Fibroblast of villous mesenchyme (primary cell): ENCODE measurements at regions not wholly inside any gene's neighbourhood (a gene's known extent, or its start where the extent isn't known, plus 50 kb on each side); places are given as distances from the start of the nearest gene placed in this dataset.
A peak's percentile ranks its signal among the peaks of the same experiment; 100 is the strongest.

Experiments
- DNase-seq: peaks from one replicate; pipeline ENCODE4 v3.0.0-alpha.2; 2010; ENCODE audit warnings: low read depth
- H3K4me3 ChIP-seq: 2 replicates; pipeline ENCODE4 v1.5.1; 2011; ENCODE audit warnings: low read depth, mild to moderate bottlenecking, low read length
- CTCF ChIP-seq: IDR thresholded peaks from 2 replicates; pipeline ENCODE4 v1.5.1; 2012; ENCODE audit warnings: low read depth, mild to moderate bottlenecking, low read length; ENCODE audit not compliant: insufficient read depth

DNA sequence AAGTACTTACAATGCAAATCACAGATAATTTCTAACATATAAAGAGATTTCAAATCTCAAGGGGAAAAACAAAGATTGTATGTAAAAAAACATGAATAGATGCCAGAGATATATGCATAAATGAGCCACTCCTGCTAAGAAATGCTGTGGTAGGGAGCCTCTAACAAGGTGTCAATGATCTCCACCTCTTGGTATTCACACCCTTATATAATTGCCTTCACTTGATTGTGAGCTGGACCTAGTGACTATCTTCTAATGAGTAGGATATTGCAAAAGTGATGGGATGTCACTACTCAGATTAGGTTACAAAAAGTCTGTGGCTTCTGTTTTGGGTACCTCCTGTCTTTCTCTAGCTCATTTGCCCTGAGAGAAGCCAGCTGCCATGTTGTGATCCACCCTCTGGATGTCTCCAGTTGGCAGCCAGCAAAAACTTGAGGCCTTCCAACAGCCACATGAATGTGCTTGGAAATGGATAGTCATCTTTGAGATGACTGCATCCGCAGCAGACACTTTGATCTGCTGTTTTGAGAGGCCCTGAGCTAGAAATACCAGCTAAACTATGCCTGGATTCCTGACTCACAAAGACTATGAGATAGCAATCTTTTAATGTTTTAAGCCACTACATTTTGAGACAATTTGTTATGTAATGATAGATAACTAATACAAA lies 196.1 kb upstream of the FGGY start:
- peak; percentile 46 for DNase-seq
- no peak overlapping the region for H3K4me3 ChIP-seq
- TF ChIP-seq CTCF: no peak

DNA sequence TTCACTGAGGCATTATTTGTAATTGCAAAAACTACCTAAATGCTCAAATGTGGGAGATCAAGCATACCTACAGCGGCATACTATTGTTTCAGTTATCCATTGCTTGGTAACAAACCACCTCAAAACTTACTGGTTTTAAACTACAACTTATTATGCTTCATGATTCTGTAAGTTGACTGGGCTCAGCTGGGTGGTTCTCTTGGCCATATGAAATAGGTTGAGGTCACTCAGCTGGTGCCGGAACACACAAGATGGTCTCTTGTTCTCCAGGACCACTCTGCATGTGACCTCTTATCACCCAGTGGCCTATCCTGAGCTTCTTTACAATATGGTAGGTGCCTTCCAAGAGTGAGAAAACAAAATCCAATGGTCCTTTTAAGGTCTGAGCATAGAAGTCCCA lies 195.4 kb upstream of the FGGY start:
- no peak for TF ChIP-seq CTCF
- DNase-seq: no peak
- no peak overlapping the region for H3K4me3 ChIP-seq

GRCh38 chr1:59103457-59103856 lies 193.4 kb upstream of the FGGY start:
- H3K4me3 ChIP-seq: no peak overlapping the region
- DNase-seq: no peak
- TF ChIP-seq CTCF: no peak

- DNase-seq: no peak
- no peak for TF ChIP-seq CTCF
- H3K4me3 ChIP-seq: no peak overlapping the region
Measured at GRCh38 chr1:59104191-59104760, 192.6 kb upstream of the FGGY start.

DNA sequence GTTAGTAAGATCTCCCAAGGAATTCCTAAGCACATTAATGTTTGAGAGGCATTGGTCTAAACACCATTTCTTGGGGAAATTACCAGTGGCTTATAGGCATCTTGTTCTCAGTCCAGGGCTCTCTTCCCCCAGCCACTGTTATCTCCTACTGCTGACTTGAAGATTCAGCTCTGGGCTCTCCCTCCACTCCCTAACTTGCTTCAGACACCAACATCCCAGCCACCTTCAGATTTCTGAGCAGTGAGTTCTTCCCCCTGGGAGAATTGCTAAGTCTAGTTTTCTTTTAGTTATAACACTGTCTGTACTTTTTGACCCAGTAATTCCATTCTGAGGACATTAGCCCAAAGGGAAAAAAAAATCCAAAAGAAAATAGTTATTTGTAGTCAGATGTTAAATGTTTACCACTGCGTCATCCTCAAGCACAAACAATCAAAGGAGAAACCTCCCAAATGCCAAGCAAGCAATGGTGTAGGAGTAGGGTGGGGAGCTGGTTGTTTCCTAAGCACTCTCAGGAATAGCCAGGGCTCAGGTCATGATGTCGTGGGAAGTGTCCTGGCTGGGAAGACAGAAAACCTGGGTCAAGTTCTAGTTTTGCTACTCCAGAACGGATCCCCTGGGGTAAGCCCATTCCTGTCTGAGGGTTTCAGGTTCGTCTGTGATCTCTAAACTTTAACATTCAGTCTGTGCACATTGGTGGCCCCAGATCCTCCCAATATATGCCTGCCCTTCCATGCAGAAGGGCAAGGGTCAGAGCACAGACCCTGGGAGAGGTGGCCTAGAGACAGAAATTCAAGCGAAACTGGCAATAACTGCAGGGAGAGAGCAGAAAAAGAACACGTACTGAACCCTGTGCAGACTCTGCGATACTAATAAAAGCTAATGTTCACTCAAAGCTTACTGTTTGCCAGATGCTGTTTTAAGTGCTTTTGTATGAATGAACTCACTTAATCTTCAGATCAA lies 191.1 kb upstream of the FGGY start:
- H3K4me3 ChIP-seq: no peak overlapping the region
- peak; percentile 86 for DNase-seq
- TF ChIP-seq CTCF: no peak

DNA sequence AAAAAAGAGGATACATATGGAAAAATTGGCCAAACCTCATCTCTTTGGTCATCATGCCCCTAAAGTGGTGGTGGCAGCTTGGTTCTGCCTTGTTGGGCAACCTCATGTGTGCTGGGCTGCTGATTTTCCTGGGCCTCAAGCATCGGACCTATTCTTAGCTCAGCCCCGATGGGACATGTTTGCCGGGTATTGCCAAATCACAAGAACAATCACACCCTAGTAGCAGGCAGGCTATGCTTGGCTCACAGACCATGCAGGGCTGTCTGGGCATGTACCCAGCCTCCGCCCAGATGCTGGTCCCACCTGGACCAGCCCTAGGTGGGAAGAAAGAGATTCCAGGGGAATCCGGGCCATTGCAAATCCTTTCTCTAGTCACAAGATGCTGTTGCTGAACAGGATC lies 189.4 kb upstream of the FGGY start:
- no peak overlapping the region for H3K4me3 ChIP-seq
- peak; percentile 58 for DNase-seq
- no peak for TF ChIP-seq CTCF
